ENCODE measurements at regions not wholly inside any gene's neighbourhood (a gene's known extent, or its start where the extent isn't known, plus 50 kb on each side); places are given as distances from the start of the nearest gene placed in this dataset.

GRCh38 chr10:46215426-46215825 lies 71.4 kb upstream of the ANTXRL start:
- no peak overlapping the region for H3K9ac ChIP-seq (ENCODE audit: low read depth, low read length, poor library complexity, severe bottlenecking)
- H3K9me2 ChIP-seq (replicated peaks; ENCODE audit: low read depth, low read length): no peaks in the 10 kb centered on the region
- H3K79me2 ChIP-seq (ENCODE audit: insufficient read depth, low read length): no peaks in the 10 kb centered on the region
- H2AFZ ChIP-seq (ENCODE audit: low read length): no peak overlapping the region
- H3K36me3 ChIP-seq (ENCODE audit: insufficient read depth, low read length): no peaks in the 10 kb centered on the region
- H3K27me3 ChIP-seq (ENCODE audit: insufficient read depth, low read length, poor library complexity, severe bottlenecking): no peaks in the 10 kb centered on the region
- peaks cover 31% of the 10 kb centered on the region for H3K4me1 ChIP-seq (ENCODE audit: insufficient read depth, low read length, poor library complexity, severe bottlenecking)
- H3K4me2 ChIP-seq (ENCODE audit: low read depth, low read length, poor library complexity, severe bottlenecking): no peak overlapping the region
- 0 out of 2 replicates have a peak, but pooled peaks cover 3% of the 10 kb centered on the region for H3F3A ChIP-seq (ENCODE audit: low read depth)
- no peaks in the 10 kb centered on the region for H3K9me3 ChIP-seq (ENCODE audit: insufficient read depth, low read depth, low read length)
- no peak overlapping the region for H3K4me3 ChIP-seq (ENCODE audit: low read length, poor library complexity, severe bottlenecking)
- no peak for TF ChIP-seq EZH2phosphoT487 (IDR thresholded peaks at IDR 0.05; ENCODE audit: borderline replicate concordance)
- TF ChIP-seq, protein P1, sequence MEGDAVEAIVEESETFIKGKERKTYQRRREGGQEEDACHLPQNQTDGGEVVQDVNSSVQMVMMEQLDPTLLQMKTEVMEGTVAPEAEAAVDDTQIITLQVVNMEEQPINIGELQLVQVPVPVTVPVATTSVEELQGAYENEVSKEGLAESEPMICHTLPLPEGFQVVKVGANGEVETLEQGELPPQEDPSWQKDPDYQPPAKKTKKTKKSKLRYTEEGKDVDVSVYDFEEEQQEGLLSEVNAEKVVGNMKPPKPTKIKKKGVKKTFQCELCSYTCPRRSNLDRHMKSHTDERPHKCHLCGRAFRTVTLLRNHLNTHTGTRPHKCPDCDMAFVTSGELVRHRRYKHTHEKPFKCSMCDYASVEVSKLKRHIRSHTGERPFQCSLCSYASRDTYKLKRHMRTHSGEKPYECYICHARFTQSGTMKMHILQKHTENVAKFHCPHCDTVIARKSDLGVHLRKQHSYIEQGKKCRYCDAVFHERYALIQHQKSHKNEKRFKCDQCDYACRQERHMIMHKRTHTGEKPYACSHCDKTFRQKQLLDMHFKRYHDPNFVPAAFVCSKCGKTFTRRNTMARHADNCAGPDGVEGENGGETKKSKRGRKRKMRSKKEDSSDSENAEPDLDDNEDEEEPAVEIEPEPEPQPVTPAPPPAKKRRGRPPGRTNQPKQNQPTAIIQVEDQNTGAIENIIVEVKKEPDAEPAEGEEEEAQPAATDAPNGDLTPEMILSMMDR (conservative IDR thresholded peaks at IDR 0.05; ENCODE audit: low read length): no peak
- H4K20me1 ChIP-seq (ENCODE audit: insufficient read depth, low read length, poor library complexity, severe bottlenecking): no peaks in the 10 kb centered on the region

GRCh38 chr10:46216003-46216634 lies 70.7 kb upstream of the ANTXRL start:
- Histone ChIP-seq H4K20me1 (ENCODE audit: insufficient read depth, low read length, poor library complexity, severe bottlenecking) (no peaks in the 10 kb centered on the region), H3K4me2 (ENCODE audit: low read depth, low read length, poor library complexity, severe bottlenecking) (no peak overlapping the region), H3K27me3 (ENCODE audit: insufficient read depth, low read length, poor library complexity, severe bottlenecking) (no peaks in the 10 kb centered on the region), H3K79me2 (ENCODE audit: insufficient read depth, low read length) (no peaks in the 10 kb centered on the region), H3K36me3 (ENCODE audit: insufficient read depth, low read length) (no peaks in the 10 kb centered on the region), H3K4me3 (ENCODE audit: low read length, poor library complexity, severe bottlenecking) (no peak overlapping the region), H3K9ac (ENCODE audit: low read depth, low read length, poor library complexity, severe bottlenecking) (no peak overlapping the region), H3K9me2 (replicated peaks; ENCODE audit: low read depth, low read length) (no peaks in the 10 kb centered on the region), H3F3A (ENCODE audit: low read depth) (0 out of 2 replicates have a peak, but pooled peaks cover 3% of the 10 kb centered on the region), H3K4me1 (ENCODE audit: insufficient read depth, low read length, poor library complexity, severe bottlenecking) (peaks cover 37% of the 10 kb centered on the region), H3K9me3 (ENCODE audit: insufficient read depth, low read depth, low read length) (no peaks in the 10 kb centered on the region), H2AFZ (ENCODE audit: low read length) (no peak overlapping the region)
- TF ChIP-seq, protein P1 (conservative IDR thresholded peaks at IDR 0.05; ENCODE audit: low read length): no peak
- TF ChIP-seq EZH2phosphoT487 (IDR thresholded peaks at IDR 0.05; ENCODE audit: borderline replicate concordance): no peak

- Histone ChIP-seq H2AFZ (ENCODE audit: low read length) (no peak overlapping the region), H3K9me2 (replicated peaks; ENCODE audit: low read depth, low read length) (no peaks in the 10 kb centered on the region), H3K4me3 (ENCODE audit: low read length, poor library complexity, severe bottlenecking) (no peak overlapping the region), H3K27me3 (ENCODE audit: insufficient read depth, low read length, poor library complexity, severe bottlenecking) (no peaks in the 10 kb centered on the region), H3K4me1 (ENCODE audit: insufficient read depth, low read length, poor library complexity, severe bottlenecking) (peaks cover 43% of the 10 kb centered on the region), H3F3A (ENCODE audit: low read depth) (0 out of 2 replicates have a peak, but pooled peaks cover 3% of the 10 kb centered on the region), H3K36me3 (ENCODE audit: insufficient read depth, low read length) (no peaks in the 10 kb centered on the region), H4K20me1 (ENCODE audit: insufficient read depth, low read length, poor library complexity, severe bottlenecking) (no peaks in the 10 kb centered on the region), H3K9ac (ENCODE audit: low read depth, low read length, poor library complexity, severe bottlenecking) (peak overlapping the region; percentile 16), H3K79me2 (ENCODE audit: insufficient read depth, low read length) (no peaks in the 10 kb centered on the region), H3K4me2 (ENCODE audit: low read depth, low read length, poor library complexity, severe bottlenecking) (peak overlapping the region; percentile 25), H3K9me3 (ENCODE audit: insufficient read depth, low read depth, low read length) (no peaks in the 10 kb centered on the region)
- TF ChIP-seq EZH2phosphoT487 (IDR thresholded peaks at IDR 0.05; ENCODE audit: borderline replicate concordance): no peak
- TF ChIP-seq, protein P1 (conservative IDR thresholded peaks at IDR 0.05; ENCODE audit: low read length): no peak
Observed at GRCh38 chr10:46216836-46217751, 69.7 kb upstream of the ANTXRL start.
